Ovary (tissue), 7 donors: ENCODE measurements at regions not wholly inside any gene's neighbourhood (a gene's known extent, or its start where the extent isn't known, plus 50 kb on each side); places are given as distances from the start of the nearest gene placed in this dataset.

Source experiments
- DNase-seq, 5 donors: peaks; one replicate each; pipeline ENCODE4 v3.0.0-alpha.2; 2019 to 2020
- H3K27ac ChIP-seq, 2 donors: fragments of 200-600 bp; one replicate each; pipeline versions ENCODE4 v1.5.1 to v1.8.0; 2019 to 2022
- H3K27me3 ChIP-seq: fragments of 200-600 bp; one replicate; pipeline ENCODE4 v1.8.0; 2022
- H3K36me3 ChIP-seq: fragments of 200-600 bp; sonication (generic); one replicate; pipeline ENCODE4 v1.5.1; 2019
- H3K4me1 ChIP-seq: one replicate; pipeline ENCODE4 v1.8.1; 2013; ENCODE audit warnings: mild to moderate bottlenecking, moderate library complexity; ENCODE audit not compliant: insufficient read depth
- H3K4me3 ChIP-seq: fragments of 200-600 bp; sonication (generic); one replicate; pipeline ENCODE4 v1.5.1; 2017
- H3K9me3 ChIP-seq, 2 donors: fragments of 200-600 bp in 1 of 2; sonication (generic) in 1 of 2; one replicate each; pipeline versions ENCODE4 v1.5.1 to v1.8.1; 2013 to 2019; ENCODE audit warnings: mild to moderate bottlenecking in 1 of 2, moderate library complexity in 1 of 2
- EP300 ChIP-seq: sonication (generic); formaldehyde crosslinking; IDR thresholded peaks from one replicate; pipeline ENCODE4 v1.6.1; 2017; ENCODE audit warnings: antibody characterized with exemption
- POLR2A ChIP-seq: fragments of 450-650 bp; IDR thresholded peaks from one replicate; pipeline ENCODE4 v1.6.1; 2017; ENCODE audit warnings: antibody characterized with exemption, mild to moderate bottlenecking, moderate library complexity
- WGBS, 3 donors: extraction: QIAGEN DNeasy Blood & Tissue Kit in 1 of 3; methylation state at CpG; one replicate each; pipeline versions ENCODE4 v1.1.5 to v1.1.7; 2013 to 2017; 5-methylcytosine and 5-hydroxymethylcytosine counted together
- intact Hi-C, 4 donors: fragments of 100-400 bp; cut with DNase I; formaldehyde crosslinking; loops; one replicate each; pipeline versions ENCODE4 v1.11.0 to v1.15.1; 2022 to 2023
- TF ChIP-seq, protein P1 (sequence below), 3 donors: fragments of 450-650 bp in 2 of 3; fragments of 200-600 bp in 1 of 3; IDR thresholded peaks; one replicate each; pipeline versions ENCODE4 v1.5.1 to v1.8.0; 2016 to 2022; ENCODE audit warnings: antibody characterized with exemption in 3 of 3, mild to moderate bottlenecking in 1 of 3
- donor health status: DM: no; HTN: no; CAD: no; lungs with moderate emphysema.
- donor health status: DM: no; HTN: no; CAD: no.
- donor health status: Bipolar disorder and iron deficiency.
- donor health status: DM: no; HTN: no; CAD: no.
- donor health status: DM: yes; HTN: yes; CAD: no.

DNA sequence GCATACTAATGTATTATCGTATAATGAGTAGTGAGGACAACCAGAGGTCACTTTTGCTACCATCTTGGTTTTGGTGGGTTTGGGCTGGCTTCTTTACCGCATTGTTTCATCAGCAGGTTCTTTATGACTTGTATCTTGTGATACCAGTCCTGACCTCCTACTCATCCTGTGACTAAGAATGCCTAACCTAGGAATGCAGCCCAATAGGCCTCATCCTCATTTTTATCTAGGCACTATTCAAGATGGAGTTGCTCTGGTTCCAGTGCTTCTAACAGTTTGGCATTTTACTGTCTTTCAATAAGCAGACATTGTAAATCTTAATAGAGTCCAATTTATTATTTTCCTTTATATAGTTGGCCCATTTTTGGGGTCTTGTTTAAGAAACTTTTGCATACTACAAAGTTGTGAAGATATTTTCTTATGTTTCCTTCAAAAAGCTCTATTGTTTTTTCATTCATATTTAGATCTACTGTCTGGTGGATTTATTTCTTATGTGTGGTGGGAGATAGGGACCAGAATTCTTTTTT is 60.8 kb upstream of the RNU6-1 start:
- TF ChIP-seq POLR2A (no peak), EP300 (no peak)
- TF ChIP-seq, protein P1, sequence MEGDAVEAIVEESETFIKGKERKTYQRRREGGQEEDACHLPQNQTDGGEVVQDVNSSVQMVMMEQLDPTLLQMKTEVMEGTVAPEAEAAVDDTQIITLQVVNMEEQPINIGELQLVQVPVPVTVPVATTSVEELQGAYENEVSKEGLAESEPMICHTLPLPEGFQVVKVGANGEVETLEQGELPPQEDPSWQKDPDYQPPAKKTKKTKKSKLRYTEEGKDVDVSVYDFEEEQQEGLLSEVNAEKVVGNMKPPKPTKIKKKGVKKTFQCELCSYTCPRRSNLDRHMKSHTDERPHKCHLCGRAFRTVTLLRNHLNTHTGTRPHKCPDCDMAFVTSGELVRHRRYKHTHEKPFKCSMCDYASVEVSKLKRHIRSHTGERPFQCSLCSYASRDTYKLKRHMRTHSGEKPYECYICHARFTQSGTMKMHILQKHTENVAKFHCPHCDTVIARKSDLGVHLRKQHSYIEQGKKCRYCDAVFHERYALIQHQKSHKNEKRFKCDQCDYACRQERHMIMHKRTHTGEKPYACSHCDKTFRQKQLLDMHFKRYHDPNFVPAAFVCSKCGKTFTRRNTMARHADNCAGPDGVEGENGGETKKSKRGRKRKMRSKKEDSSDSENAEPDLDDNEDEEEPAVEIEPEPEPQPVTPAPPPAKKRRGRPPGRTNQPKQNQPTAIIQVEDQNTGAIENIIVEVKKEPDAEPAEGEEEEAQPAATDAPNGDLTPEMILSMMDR (IDR thresholded peaks at IDR 0.05), result no peak
- DNase-seq, result no peak
- H3K27ac ChIP-seq, result no peak overlapping the region
- no peaks in the 10 kb centered on the region for H3K27me3 ChIP-seq
- intact Hi-C loops, result no loop called here
- peaks cover 0 to 2% of the 10 kb centered on the region in 2 donors for H3K9me3 ChIP-seq
- H3K4me3 ChIP-seq, result no peak overlapping the region
- 95 to 97% (median 96%) methylated on average over 2 of the region's 2 CpGs for WGBS, 3 donors
- no peaks in the 10 kb centered on the region for H3K36me3 ChIP-seq
- peaks cover 2% of the 10 kb centered on the region for H3K4me1 ChIP-seq

DNA sequence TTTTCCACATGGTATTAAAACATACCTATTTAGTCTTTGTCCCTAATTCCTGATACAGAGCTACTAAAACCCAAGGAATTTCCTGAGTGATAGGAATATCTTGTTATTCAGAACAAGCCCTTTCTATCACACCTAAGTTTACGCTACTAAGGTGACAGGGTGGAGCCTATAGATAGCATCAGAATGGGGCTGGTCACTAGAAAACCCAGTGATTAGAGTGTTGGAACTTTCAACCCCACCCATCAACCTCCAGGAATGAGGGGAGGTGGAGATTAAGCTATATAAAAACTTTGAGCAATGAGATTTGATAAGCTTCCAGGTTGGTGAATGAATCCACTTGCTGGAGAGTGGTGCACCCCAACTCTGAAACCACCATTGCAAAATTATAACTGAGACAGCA is 62.1 kb upstream of the RNU6-1 start:
- WGBS, 3 donors, result 88 to 93% (median 89%) methylated on average over 1 of the region's 1 CpG
- H3K9me3 ChIP-seq, result peaks cover 0 to 2% of the 10 kb centered on the region in 2 donors
- H3K27me3 ChIP-seq, result no peaks in the 10 kb centered on the region
- H3K4me1 ChIP-seq, result peaks cover 2% of the 10 kb centered on the region
- H3K27ac ChIP-seq, result no peak overlapping the region
- H3K36me3 ChIP-seq, result no peaks in the 10 kb centered on the region
- intact Hi-C loops, result no loop called here
- TF ChIP-seq, protein P1 (IDR thresholded peaks at IDR 0.05), result no peak
- no peak for TF ChIP-seq EP300
- TF ChIP-seq POLR2A, result no peak
- H3K4me3 ChIP-seq, result no peak overlapping the region
- DNase-seq, result no peak

DNA sequence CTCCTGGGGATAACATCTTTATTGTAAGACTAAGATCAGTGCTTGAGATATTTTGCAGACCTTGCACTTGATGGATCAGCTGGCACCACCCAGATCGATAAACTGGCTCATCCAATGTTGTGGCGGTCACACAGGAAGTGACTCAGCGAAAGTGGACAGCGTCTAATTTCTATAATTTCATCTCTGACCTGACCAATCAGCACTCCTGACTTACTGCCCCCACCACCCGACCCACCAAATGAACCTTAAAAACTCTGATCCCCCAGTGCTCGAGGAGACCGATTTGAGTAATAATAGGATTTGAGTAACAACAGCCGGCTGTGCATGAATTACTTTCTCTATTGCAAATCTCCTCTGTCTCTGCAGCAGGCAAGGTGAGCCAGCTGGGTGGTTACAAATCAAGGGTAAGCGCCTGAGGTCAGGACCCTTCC is 62.7 kb upstream of the RNU6-1 start:
- H3K36me3 ChIP-seq, result no peaks in the 10 kb centered on the region
- no peak overlapping the region for H3K27ac ChIP-seq
- peaks cover 1% of the 10 kb centered on the region for H3K4me1 ChIP-seq
- WGBS, 3 donors, result 77 to 85% (median 79%) methylated on average over 9 of the region's 9 CpGs
- no peak for DNase-seq
- H3K27me3 ChIP-seq, result no peaks in the 10 kb centered on the region
- intact Hi-C loops, result no loop called here
- peaks cover 0 to 2% of the 10 kb centered on the region in 2 donors for H3K9me3 ChIP-seq
- H3K4me3 ChIP-seq, result no peak overlapping the region
- TF ChIP-seq, protein P1 (IDR thresholded peaks at IDR 0.05), result no peak
- TF ChIP-seq EP300, result no peak
- no peak for TF ChIP-seq POLR2A

DNA sequence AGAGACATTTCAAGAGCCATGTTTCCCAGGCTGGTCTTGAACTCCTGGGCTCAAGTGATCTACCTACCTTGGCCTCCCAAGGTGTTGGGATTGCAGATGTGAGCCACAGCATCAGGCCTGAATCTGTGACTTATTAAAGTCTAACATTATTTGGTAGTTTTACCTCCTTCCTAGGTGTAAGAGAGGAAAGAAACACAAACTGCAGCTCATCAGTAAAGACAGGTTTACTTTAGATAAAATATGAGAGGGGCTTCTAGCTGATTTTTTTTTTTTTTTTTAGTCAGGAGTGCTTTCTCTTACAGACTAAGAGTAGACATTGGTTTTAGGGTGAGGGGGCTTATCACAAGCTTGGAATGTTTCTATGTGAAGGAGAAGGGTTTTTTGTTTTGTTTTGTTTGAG is 63.9 kb upstream of the RNU6-1 start:
- Histone ChIP-seq H3K36me3 (no peaks in the 10 kb centered on the region), H3K27me3 (no peaks in the 10 kb centered on the region), H3K9me3 (peaks cover 0 to 2% of the 10 kb centered on the region in 2 donors), H3K27ac (no peak overlapping the region), H3K4me3 (no peak overlapping the region), H3K4me1 (no peaks in the 10 kb centered on the region)
- no peak for DNase-seq
- TF ChIP-seq EP300 (no peak), POLR2A (no peak)
- TF ChIP-seq, protein P1 (IDR thresholded peaks at IDR 0.05), result no peak
- intact Hi-C loops, result no loop called here
